H1 (cell line): ENCODE measurements at regions not wholly inside any gene's neighbourhood (a gene's known extent, or its start where the extent isn't known, plus 50 kb on each side); places are given as distances from the start of the nearest gene placed in this dataset.

Experiments
- ATF2 ChIP-seq: IDR thresholded peaks from 2 replicates; pipeline ENCODE4 v1.6.1; 2012; ENCODE audit warnings: low read length, inconsistent platforms
- ATF3 ChIP-seq: IDR thresholded peaks from 2 replicates; pipeline ENCODE4 v1.6.1; 2011; ENCODE audit warnings: low read depth, mild to moderate bottlenecking, low read length; ENCODE audit not compliant: insufficient read depth
- BACH1 ChIP-seq: IDR thresholded peaks from 2 replicates; pipeline ENCODE4 v1.6.1; 2012; ENCODE audit warnings: low read length, improper control_type of control experiment
- CTCF ChIP-seq, 3 experiments: IDR thresholded peaks; 1 replicate in 2 of 3; 2 replicates in 1 of 3; pipeline versions ENCODE4 v1.5.1 to v1.6.1; 2011; ENCODE audit warnings: low read length in 3 of 3, mild to moderate bottlenecking in 3 of 3, inconsistent platforms in 2 of 3, low read depth in 1 of 3, moderate library complexity in 1 of 3; ENCODE audit not compliant: insufficient read depth in 1 of 3; ENCODE audit errors: control extremely low read depth in 1 of 3
- EZH2 ChIP-seq: fragments of 200-600 bp; sonication (generic); IDR thresholded peaks from 2 replicates; pipeline ENCODE4 v1.7.1; 2012; ENCODE audit warnings: low read depth, mild to moderate bottlenecking, moderate library complexity, low read length, inconsistent platforms; ENCODE audit not compliant: severe bottlenecking
- GABPA ChIP-seq: IDR thresholded peaks from 2 replicates; pipeline ENCODE4 v1.6.1; 2011; ENCODE audit warnings: mild to moderate bottlenecking, low read length, moderate library complexity, borderline replicate concordance; ENCODE audit not compliant: insufficient read depth
- HDAC2 ChIP-seq, 2 experiments: fragments of 300-600 bp in 1 of 2; sonication (generic) in 1 of 2; IDR thresholded peaks; 2 replicates each; pipeline ENCODE4 v1.6.1; 2011 to 2012; ENCODE audit warnings: low read depth in 2 of 2, low read length in 2 of 2, mild to moderate bottlenecking in 2 of 2, moderate library complexity in 2 of 2, borderline replicate concordance in 1 of 2, inconsistent platforms in 1 of 2
- JUND ChIP-seq: IDR thresholded peaks from 2 replicates; pipeline ENCODE4 v1.6.1; 2011; ENCODE audit warnings: mild to moderate bottlenecking, improper control_type of control experiment, low read length
- POLR2A ChIP-seq, 2 experiments: IDR thresholded peaks; 1 replicate in 1 of 2; 2 replicates in 1 of 2; pipeline ENCODE4 v1.6.1; 2011; ENCODE audit warnings: low read depth in 2 of 2, low read length in 2 of 2, mild to moderate bottlenecking in 2 of 2; ENCODE audit errors: control extremely low read depth in 1 of 2
- POLR2AphosphoS5 ChIP-seq: IDR thresholded peaks from 2 replicates; pipeline ENCODE4 v1.6.1; 2011; ENCODE audit warnings: low read depth, low read length
- SIRT6 ChIP-seq: IDR thresholded peaks from one replicate; pipeline ENCODE4 v1.7.1; 2012; ENCODE audit warnings: low read length, inconsistent platforms
- SP2 ChIP-seq: IDR thresholded peaks from 2 replicates; pipeline ENCODE4 v1.6.1; 2012; ENCODE audit warnings: mild to moderate bottlenecking, low read length, inconsistent platforms
- USF2 ChIP-seq: IDR thresholded peaks from 2 replicates; pipeline ENCODE4 v1.6.1; 2011; ENCODE audit warnings: low read length, improper control_type of control experiment
- ZNF274 ChIP-seq: IDR thresholded peaks from 2 replicates; pipeline ENCODE4 v1.7.0; 2012; ENCODE audit warnings: low read length, borderline replicate concordance; ENCODE audit errors: extremely low read depth

- TF ChIP-seq CTCF (IDR thresholded peaks at IDR 0.05; ENCODE audit: control extremely low read depth in 1 of 3, insufficient read depth in 1 of 3, low read depth in 1 of 3, low read length in 3 of 3) (no peak), POLR2A (IDR thresholded peaks at IDR 0.05; ENCODE audit: control extremely low read depth in 1 of 2, low read depth in 2 of 2, low read length in 2 of 2) (no peak), BACH1 (no peak), ZNF274 (no peak), HDAC2 (IDR thresholded peaks at IDR 0.05; ENCODE audit: borderline replicate concordance in 1 of 2, low read depth in 2 of 2, low read length in 2 of 2) (no peak), USF2 (no peak), POLR2AphosphoS5 (no peak), EZH2 (no peak), SIRT6 (no peak), GABPA (no peak), ATF3 (no peak), ATF2 (no peak), SP2 (no peak), JUND (no peak)
These were observed 110.2 kb upstream of the STX18 start for GRCh38 chr4:4651811-4652755.
